ENCODE measurements at regions not wholly inside any gene's neighbourhood (a gene's known extent, or its start where the extent isn't known, plus 50 kb on each side); places are given as distances from the start of the nearest gene placed in this dataset.

- TF ChIP-seq POLR2A (IDR thresholded peaks at IDR 0.05): no peak
- TF ChIP-seq POLR2AphosphoS5 (IDR thresholded peaks at IDR 0.05): no peak
- TF ChIP-seq CTCF (IDR thresholded peaks at IDR 0.05): no peak
- TF ChIP-seq EP300 (IDR thresholded peaks at IDR 0.05): no peak
- Histone ChIP-seq H3K9me3 (no peaks in the 10 kb centered on the region), H3K4me3 (no peak overlapping the region), H3K27me3 (no peaks in the 10 kb centered on the region), H3K36me3 (no peaks in the 10 kb centered on the region), H3K4me1 (no peaks in the 10 kb centered on the region), H3K27ac (no peak overlapping the region)
- WGBS, 2 donors (ENCODE audit: low coverage in 1 of 2): 53 to 65% methylated on average over 2 of the region's 2 CpGs
- ATAC-seq: no peak
Measured at GRCh38 chr15:81080996-81081395, 53.1 kb upstream of the CFAP161 start.

- Histone ChIP-seq H3K36me3 (no peaks in the 10 kb centered on the region), H3K4me3 (no peak overlapping the region), H3K27ac (no peak overlapping the region), H3K4me1 (no peaks in the 10 kb centered on the region), H3K9me3 (no peaks in the 10 kb centered on the region), H3K27me3 (no peaks in the 10 kb centered on the region)
- ATAC-seq: no peak
- TF ChIP-seq EP300 (IDR thresholded peaks at IDR 0.05) (no peak), POLR2A (IDR thresholded peaks at IDR 0.05) (no peak), POLR2AphosphoS5 (IDR thresholded peaks at IDR 0.05) (no peak), CTCF (IDR thresholded peaks at IDR 0.05) (no peak)
- 87 to 96% methylated on average over 2 of the region's 3 CpGs for WGBS, 2 donors (ENCODE audit: low coverage in 1 of 2)
Measured at GRCh38 chr15:81083201-81083600, 50.9 kb upstream of the CFAP161 start.
